ENCODE measurements at regions not wholly inside any gene's neighbourhood (a gene's known extent, or its start where the extent isn't known, plus 50 kb on each side); places are given as distances from the start of the nearest gene placed in this dataset.
"Not testable (repeated sequence)": the region's sequence is repeated elsewhere in the genome, so short reads cannot be mapped to it uniquely, and the experiment has no call there.

DNA sequence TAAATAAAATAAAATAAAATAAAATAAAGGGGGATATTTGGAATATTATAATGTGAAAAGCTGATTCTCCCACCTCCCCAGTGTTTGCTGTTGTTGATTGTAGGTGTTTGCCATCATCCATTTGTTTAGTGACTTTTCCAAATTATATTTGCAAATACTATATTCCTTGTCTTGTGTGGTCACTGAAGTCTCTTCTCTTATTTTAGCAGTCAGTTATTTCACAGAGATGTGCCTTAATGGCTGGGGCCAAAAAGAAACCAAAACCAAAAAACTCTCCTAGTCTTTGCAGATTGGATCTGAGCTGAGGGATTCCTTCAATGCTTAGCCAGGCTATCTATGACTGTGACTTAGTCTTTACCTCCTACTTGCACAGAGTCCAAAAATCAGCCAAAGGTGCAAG lies 70.9 kb upstream of the ZNF169 start:
- DNase-seq (ENCODE audit: low read depth in 2 of 2), result no peak

DNA sequence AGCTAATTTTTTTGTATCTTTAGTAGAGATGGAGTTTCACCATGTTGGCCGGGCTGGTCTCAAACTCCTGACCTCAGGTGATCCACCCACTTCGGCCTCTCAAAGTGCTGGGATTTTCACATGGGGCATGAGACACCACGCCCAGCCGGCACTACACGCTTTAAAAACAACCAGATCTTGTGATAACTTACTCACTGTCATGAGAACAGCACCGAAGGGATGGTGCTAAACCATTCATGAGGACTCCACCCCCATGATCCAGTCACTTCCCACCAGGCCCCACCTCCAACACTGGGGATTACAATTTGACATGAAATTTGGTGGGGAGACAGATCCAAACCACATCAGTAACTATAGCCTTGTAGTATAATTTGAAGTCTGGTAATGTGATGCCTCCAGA lies 67.4 kb upstream of the ZNF169 start:
- DNase-seq (ENCODE audit: low read depth in 2 of 2), result not testable (repeated sequence)

DNA sequence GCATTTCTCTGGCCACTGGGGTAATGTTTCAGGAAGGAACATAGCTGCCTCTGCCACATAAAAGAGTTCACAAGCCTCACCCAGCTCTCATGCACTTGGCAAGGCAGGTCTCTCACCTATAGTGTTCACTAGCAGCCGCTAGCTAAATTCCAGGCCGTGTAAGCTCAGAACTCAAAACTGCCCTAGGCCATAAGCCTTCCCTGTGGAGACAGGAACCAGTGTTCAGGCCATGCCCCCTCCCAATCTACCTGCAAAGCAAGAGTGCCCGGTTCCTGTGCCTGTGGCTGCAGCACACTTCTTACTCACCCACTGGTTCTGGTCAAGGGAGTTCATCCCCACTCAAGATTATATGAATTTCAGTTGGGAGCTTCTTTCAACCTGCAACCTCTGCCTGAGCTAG lies 60.7 kb upstream of the ZNF169 start:
- DNase-seq (ENCODE audit: low read depth in 2 of 2), result no peak

DNA sequence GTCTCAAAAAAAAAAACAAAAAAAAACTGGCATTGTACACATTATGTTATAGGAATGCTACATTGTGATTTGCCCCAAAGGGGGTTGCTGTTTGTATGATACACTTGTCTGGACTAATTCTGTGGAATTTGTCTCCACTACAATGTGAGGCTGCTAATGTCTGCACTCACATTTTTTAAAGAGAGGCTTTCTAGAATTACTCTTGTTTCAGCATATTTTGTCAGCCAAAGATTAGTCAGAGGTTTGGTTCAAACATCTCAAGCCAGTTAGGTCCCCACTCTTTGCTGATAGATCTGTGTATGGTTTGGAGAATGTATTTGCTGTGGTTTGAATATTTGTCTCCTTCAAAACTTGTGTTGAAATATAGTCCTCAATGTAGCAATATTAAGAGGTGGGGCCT lies 59.3 kb upstream of the ZNF169 start:
- no peak for DNase-seq (ENCODE audit: low read depth in 2 of 2)

DNA sequence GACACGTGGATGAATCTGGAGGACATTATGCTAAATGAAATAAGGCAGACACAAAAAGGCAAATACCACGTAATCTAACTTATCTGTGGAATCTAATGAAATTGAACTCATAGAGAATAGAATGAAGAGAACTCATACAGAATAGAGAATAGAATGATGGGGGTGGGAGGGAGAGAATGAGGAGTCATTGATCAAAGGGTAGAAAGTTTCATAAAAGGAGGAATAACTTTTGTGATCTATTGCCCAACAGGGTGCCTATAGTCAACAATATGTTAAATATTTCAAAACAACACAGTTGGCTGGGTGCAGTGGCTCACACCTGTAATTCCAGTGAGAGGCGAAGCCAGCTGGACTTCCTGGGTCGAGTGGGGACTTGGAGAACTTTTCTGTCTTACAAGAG lies 54.9 kb upstream of the ZNF169 start:
- DNase-seq (ENCODE audit: low read depth in 2 of 2), result no peak

DNA sequence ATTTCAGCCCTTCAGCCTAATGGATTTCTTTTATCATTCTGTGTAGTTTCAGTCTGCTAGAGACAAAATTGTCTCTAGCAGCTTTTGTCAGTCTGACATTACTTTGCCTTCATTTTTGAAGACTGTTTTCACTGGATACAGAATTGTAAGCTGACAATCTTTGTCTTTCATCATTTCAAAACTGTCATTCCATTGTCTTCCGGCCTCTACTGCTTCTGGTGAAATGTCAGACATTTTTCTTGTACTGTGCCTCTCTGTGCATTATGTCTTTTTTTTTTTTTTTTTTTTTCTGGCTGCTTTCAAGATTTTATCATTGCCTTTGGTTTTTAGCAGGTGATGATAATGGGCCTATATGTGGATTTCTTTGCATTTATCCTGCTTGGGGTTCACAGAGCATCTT lies 51.3 kb upstream of the ZNF169 start:
- DNase-seq (ENCODE audit: low read depth in 2 of 2), result no peak
